Medulla oblongata (tissue), 1 donor: ENCODE measurements at regions not wholly inside any gene's neighbourhood (a gene's known extent, or its start where the extent isn't known, plus 50 kb on each side); places are given as distances from the start of the nearest gene placed in this dataset.
A peak's percentile ranks its signal among the peaks of the same experiment; 100 is the strongest.

Source experiments
- DNase-seq: peaks from one replicate; pipeline ENCODE4 v3.0.0-alpha.2; 2015; ENCODE audit errors: extremely low spot score

GRCh38 chr15:60057554-60057953 lies 53.4 kb downstream of the FOXB1 start:
- no peak for DNase-seq

- no peak for DNase-seq
Observed at GRCh38 chr15:60059186-60059585, 55.1 kb downstream of the FOXB1 start.

DNA sequence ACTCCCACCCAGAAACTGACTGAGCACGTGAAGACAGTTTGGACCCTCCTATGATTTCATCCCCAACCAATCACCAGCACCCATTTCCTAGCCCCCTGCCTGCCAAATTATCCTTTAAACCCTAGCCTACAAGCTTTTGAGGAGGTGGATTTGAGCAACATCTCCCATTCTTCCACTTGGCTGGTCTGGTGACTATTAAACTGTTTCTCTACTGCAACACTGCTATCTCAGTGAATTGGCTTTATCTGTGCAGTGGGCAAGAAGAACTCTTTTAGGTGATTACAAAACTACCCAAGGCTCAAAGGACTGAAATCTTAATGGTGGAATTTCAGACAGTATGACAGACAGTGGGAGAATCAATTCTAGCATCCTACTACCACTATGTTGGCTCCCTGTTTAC lies 57.6 kb downstream of the FOXB1 start:
- no peak for DNase-seq

GRCh38 chr15:60062826-60063225 lies 58.7 kb downstream of the FOXB1 start:
- no peak for DNase-seq

DNA sequence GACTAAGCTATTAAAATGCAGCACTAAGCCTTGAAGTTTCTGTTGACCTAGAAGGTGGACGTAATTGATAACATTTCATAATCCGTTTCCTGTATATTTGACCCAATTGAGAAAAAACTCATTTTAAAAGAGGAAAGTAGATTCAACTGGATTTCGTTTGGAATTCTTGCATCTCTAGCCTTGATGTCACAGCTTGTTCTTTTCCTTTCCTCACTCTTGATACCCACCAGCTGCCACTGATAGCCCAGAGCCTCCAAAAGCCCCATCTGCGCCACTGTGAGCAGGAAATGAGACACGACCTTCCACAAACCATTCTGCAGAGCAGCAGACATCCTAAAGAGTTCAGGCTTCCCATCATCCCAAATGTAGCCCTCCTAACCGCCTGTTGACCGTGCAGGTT lies 61.8 kb downstream of the FOXB1 start:
- no peak for DNase-seq

DNA sequence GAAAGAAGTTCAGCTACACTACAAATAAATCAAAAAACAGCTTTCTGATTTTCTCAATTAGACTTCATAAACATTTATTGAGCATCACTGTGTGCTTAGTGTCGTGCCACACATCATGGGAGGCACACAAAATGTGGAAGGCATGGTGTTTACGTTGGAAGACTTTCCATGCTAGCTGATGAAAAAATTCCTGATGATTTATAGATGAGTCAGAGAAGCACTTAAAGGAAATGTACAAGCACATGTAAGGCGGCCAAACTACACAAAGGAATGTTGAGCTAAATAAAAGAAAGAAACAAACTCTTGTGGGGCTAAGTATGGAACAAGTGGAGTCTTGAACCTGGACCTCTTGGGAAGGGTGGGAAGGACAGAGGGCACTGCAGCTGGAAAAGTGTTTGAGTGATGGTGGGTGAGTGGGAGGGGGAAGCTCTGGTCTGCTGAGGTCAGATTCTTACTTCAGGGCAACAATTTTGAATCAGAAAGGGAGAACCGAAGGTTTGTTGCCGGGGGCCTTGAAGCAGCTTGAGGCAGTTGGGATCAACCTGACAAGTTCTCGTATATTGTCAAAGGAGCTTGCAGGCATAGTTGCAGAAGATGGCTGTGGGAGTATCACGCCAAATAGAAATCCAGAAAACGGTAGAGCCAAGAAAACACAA lies 66.9 kb downstream of the FOXB1 start:
- no peak for DNase-seq

DNA sequence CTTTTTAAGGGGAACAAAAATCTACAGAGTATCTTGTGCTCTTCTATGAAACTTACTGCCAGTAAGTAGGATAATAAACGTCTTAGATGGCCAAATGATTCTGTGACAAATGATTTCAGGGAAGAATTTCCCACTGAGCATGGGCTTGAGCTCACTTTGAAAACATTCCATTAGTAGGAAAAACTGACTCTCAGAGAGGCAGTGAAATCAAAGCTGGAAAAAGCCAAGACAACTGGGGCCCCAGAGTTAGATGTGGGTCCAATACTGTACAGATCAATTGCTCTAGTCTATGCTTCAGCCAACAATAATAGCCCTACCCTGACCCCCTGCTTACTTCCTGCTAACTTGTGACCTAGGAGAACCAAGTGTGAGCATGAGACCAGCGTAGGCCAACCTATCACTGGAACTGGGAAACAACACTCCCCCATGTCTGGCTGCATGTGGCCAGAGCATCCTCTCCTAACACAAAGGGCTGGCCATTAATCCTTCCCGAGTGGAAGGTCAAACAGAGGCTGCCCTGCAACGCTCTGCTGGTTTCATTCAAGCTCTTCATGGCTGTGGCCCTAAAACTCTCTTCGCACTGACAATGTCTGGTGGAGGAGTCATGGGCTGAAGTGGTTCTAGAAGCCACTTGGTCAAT lies 68.8 kb downstream of the FOXB1 start:
- DNase-seq = no peak

- no peak for DNase-seq
Observed at GRCh38 chr15:60073466-60073840, 69.3 kb downstream of the FOXB1 start.

- no peak for DNase-seq
Observed at GRCh38 chr15:60074181-60074885, 70.2 kb downstream of the FOXB1 start.

GRCh38 chr15:60076045-60076444 lies 71.9 kb downstream of the FOXB1 start:
- no peak for DNase-seq

GRCh38 chr15:60076582-60077276 lies 72.6 kb downstream of the FOXB1 start:
- DNase-seq = no peak

DNA sequence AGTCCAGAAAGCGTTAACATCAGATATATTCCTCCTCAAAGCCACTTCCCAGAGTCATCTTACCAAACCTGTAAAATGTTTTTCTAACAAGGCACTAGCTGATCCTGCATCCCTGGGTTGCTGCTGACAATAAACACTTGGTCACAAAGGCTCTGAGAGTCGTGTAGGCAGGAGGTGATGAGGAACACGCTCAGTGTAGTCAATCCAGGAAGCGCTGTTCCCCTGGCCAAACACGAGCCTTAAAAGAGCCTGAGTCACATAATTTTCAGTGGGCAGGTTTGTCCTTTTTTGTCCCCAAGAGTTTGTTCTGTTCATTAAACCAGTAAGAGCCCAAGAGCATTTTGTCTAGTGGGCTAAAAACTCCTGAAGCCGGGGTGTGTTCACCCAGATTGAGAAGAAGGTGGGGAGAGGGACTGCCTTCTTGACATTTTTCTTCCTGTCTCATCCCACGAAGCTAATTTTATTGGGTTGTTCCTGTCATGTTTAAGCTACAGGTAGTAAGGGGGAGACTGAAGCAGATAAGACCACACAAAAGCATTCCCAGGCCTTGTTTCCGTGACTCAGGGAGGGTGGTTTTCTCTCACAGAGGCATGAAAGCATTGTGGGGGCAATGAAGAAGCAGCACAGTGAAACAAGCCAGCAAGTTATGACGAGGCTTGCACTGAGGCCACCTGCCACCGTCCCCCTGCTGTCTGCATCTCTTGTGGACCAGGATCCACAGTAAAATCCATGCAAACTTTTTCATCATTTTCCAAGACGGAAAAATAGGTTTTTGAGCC lies 73.7 kb downstream of the FOXB1 start:
- no peak for DNase-seq

DNA sequence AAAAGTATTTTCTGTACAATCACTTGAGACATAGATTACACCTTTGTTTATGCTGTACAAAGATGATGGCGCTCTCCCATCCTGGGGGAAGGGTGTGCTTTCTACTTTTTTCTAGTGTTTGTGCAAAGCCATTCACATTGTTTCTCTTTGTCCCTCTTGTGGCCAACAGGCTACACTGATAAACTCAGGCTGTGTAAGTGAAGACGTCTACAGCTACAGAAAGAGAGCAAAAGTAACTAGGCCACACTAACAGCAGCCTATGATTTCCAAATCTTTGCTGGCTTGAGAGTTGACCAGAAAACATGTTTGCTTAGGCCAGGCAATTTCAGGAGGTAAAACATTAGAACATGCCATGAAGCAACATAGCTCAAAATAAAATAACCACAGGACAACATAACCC lies 75.1 kb downstream of the FOXB1 start:
- no peak for DNase-seq

- no peak for DNase-seq
Observed at GRCh38 chr15:60081976-60082375, 77.9 kb downstream of the FOXB1 start.

DNA sequence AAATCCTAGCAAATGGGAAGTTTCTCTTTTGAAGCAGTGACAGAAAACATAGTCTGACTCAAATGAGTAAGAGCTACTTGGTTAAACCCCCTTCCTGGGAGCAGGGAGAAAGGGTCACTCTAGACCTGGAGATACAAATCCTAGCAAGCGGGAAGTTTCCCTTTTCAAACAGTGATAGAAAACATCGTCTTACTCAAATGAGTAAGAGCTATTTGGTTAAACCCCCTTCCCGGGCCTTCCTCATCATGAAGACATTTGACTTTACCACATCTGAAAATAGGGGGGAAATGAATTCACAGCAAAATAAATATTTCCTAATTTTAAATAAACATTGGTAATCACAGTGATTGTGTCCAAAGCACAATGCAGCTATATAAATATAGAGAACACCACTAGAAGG lies 79.2 kb downstream of the FOXB1 start:
- no peak for DNase-seq

DNA sequence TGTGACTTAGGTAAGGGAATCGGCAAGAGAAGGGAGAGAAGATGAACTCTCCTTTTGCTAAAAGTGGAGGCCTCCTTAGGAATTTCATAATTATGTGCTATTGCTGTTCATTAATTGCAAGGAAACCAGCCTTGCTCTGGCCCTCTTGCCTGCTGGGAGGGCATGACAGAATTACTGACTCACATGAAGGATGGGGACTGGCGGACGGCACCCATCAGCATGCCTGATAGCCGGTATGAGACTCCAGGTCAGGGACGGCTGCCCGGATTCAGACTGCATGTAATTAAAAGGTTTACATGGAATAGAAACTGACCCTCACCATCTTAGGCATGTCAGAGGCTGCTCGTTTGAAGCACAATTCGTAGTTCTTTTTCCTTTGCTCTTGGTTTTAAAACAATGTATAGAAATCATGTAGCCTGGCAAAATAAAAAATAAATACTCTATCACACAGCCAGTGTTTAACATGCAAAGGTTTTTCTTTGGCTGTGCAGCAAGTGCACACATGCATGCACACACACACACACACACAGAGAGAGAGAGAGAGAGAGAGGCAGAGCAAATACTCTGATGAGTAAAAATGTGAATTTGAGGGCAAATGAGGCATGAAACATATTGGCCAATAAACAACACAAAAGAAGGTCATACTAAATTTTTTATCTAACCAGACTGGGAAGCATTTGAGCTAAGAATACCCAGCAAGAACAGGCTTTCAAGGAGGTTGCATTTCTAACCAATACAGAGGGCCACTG lies 82.7 kb downstream of the FOXB1 start:
- DNase-seq = no peak

- DNase-seq = no peak
Observed at GRCh38 chr15:60087561-60087960, 83.5 kb downstream of the FOXB1 start.

DNA sequence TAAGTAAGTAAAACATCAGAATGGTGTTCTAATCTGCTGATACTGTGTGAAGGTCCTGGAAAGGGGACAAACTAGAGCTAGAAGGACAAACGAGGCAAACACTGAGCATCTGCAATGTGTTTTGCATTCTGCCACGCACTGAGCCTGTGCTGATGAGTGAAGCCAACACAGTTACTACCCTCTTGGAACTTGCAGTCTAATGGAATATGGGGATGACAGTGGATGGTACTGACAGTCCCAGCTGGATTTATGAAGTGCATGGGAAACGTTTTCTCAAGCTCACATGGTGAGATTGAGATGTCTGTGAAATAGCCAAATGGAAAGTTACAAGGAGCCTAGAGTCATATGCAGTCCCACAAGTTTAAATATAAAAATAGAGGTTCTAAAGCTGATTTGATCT lies 86.6 kb downstream of the FOXB1 start:
- no peak for DNase-seq

GRCh38 chr15:60091157-60091556 lies 87.0 kb downstream of the FOXB1 start:
- DNase-seq = peak; percentile 46

DNA sequence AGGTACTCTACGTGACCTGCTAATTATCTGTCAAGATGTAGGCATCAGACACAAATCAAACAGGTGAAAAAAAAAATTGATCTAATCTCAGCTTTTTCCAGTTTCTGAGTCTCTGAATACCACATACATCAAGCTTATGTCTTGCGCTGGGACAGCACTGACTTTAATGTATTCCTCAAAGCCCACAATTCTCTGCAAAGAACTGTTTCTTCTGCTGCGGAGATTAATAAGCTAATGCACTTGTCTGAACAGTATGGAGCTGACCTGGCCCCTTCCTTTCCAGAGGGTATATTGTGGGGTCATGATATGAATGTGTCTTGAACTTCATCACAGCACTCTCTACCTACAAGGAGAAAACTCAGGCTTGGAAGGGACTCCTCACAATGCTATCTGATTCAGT lies 87.8 kb downstream of the FOXB1 start:
- DNase-seq = no peak
